Adrenal gland (tissue), 5 donors: ENCODE measurements at regions not wholly inside any gene's neighbourhood (a gene's known extent, or its start where the extent isn't known, plus 50 kb on each side); places are given as distances from the start of the nearest gene placed in this dataset.

Experiments
- POLR2A ChIP-seq, 2 donors: fragments of 450-650 bp; IDR thresholded peaks; one replicate each; pipeline ENCODE4 v1.6.1; 2017; ENCODE audit warnings: antibody characterized with exemption in 2 of 2, mild to moderate bottlenecking in 2 of 2, moderate library complexity in 1 of 2
- TF ChIP-seq, protein P1 (sequence below), 6 experiments: fragments of 450-650 bp in 4 of 6; fragments of 200-600 bp in 2 of 6; sonication (generic) in 1 of 6; IDR thresholded peaks; 1 replicate in 5 of 6; 2 replicates in 1 of 6; pipeline versions ENCODE4 v1.5.1 to v1.8.0; 2016 to 2021; ENCODE audit warnings: antibody characterized with exemption in 6 of 6, mild to moderate bottlenecking in 2 of 6, moderate library complexity in 1 of 6
- donor health status: DM: no; HTN: no; CAD: no.

DNA sequence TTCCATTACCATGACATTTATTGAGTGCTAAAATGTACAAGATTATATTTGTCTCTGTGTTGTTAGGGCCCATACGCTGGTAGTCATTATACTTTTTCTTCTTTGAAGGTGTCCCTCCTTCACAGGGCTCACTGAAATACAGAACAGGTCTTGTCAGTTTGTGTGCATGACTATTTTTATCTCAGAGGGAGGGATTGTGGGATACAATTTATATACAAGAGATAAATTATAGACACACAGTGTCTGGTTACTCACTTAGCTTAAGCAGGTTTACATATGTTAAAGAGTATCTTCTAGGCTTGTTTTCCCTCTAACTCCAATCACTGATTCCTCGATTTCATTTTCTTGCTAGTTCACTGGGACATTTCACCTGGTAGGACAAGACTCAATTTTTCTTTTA, 143.3 kb upstream of the GUCY1A1 start:
- TF ChIP-seq, protein P1, sequence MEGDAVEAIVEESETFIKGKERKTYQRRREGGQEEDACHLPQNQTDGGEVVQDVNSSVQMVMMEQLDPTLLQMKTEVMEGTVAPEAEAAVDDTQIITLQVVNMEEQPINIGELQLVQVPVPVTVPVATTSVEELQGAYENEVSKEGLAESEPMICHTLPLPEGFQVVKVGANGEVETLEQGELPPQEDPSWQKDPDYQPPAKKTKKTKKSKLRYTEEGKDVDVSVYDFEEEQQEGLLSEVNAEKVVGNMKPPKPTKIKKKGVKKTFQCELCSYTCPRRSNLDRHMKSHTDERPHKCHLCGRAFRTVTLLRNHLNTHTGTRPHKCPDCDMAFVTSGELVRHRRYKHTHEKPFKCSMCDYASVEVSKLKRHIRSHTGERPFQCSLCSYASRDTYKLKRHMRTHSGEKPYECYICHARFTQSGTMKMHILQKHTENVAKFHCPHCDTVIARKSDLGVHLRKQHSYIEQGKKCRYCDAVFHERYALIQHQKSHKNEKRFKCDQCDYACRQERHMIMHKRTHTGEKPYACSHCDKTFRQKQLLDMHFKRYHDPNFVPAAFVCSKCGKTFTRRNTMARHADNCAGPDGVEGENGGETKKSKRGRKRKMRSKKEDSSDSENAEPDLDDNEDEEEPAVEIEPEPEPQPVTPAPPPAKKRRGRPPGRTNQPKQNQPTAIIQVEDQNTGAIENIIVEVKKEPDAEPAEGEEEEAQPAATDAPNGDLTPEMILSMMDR (IDR thresholded peaks at IDR 0.05) = no peak
- no peak for TF ChIP-seq POLR2A (IDR thresholded peaks at IDR 0.05)
